GM12872 (cell line): ENCODE measurements at regions not wholly inside any gene's neighbourhood (a gene's known extent, or its start where the extent isn't known, plus 50 kb on each side); places are given as distances from the start of the nearest gene placed in this dataset.

Source experiments
- CTCF ChIP-seq: IDR thresholded peaks from 3 replicates; pipeline ENCODE4 v1.5.1; 2011; ENCODE audit warnings: low read depth, mild to moderate bottlenecking, low read length, moderate library complexity; ENCODE audit not compliant: insufficient read depth

DNA sequence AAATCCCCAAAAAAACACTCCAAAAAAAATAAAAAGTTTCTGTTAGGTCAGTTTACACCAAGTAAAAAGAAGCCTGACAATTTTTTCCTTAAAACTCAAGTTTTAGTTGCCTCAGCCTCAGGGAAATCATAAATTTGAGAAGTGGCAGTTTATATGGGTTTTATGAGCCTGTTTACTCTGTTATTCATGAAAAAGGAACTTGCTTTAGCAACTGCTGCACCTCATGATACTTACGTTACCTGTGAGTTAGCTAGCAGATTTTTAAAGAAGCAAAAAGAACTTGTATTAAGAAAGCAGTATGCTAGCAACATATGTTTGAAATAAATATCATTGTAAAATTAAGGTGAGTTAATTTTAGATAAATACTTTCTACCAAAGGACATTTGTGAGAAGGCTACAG, 1264.5 kb upstream of the PHF14 start:
- TF ChIP-seq CTCF: no peak

DNA sequence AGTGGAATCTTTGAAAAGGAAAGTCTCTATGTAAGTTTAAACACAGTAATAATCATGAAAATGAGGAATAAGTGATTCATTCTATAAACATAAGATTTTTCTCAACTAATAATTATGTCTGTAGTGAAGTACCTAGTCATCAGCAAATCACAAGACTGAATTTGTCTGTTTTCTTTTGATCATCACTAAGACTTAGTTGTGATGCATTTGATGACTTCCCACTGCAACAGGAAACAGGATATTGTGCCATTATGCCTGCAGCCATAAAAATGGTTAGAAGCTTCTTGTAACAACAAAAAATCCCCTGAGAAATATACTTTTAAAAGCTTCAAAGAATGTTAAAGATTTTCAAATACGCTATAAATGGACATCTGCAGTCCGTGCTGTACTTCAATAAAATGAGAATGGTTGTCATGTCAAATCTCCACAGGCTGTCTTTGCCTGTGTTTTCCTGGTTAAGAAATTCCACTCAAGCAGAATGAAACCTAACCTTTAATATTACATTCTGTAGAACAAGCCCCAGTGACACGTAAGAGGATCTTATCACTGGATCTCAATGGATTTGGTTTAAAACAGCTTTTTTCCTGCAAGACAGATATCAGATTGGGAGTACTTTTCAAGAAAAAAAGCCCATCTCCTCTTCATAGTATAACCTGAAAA, 1262.3 kb upstream of the PHF14 start:
- TF ChIP-seq CTCF: no peak

GRCh38 chr7:9718071-9718661, 1255.5 kb upstream of the PHF14 start:
- TF ChIP-seq CTCF: no peak

DNA sequence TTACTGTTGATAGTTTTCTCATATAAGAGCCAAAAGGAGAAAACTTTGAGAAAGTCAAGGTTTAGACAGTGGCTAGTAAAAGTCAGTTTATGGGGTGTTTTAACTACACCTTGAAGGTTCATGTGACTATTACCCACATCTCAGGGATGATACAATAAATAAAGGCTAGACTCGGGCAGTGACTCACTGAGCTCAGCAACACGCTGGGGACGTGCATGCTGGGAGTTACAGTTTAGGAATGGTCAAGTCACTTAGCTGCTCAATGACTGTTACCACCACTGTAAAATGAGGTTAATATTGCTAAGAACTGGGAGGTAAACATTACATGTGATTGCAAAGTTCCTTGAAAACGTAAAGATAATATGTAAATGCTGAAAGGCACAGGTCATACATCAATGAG, 1254.4 kb upstream of the PHF14 start:
- no peak for TF ChIP-seq CTCF

- no peak for TF ChIP-seq CTCF
Measured at GRCh38 chr7:9719721-9720120, 1254.0 kb upstream of the PHF14 start.

DNA sequence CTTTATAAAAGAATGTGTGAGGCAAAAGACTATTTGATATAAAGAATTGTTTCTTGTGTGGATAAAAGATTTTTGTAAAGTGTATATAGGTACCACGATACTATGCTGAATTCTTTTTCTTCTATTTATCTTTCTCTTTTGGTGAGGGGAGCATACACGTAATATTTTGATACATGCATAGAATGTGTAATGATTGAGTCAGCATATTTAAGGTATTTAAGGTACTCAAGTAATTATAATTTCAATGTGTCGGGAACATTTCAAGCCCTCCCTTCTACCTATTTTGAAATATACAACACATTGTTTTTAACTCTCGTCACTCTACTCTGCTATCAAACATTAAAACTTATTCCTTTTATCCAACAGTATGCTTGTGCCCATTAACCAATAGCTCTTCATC, 1221.6 kb upstream of the PHF14 start:
- TF ChIP-seq CTCF: no peak

DNA sequence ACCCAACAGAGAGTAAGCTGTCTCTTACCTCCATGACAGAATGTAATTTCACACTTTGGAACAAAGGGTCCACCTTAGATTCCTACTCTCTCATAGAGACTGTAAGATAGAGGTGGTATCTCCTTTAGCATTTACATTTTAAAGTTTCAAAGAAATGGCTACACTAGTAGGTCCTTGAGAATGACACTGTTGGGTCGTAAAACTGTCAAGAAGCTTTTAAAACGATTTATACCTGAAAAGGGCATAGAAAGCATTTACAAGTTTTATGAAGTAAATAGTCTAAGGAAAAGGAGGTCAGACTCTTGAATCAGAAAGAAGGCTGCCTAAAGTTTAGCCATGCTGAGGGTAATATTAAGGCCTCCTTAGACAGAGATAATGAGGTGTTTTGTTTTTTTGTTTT, 1212.4 kb upstream of the PHF14 start:
- no peak for TF ChIP-seq CTCF
